ENCODE measurements at regions not wholly inside any gene's neighbourhood (a gene's known extent, or its start where the extent isn't known, plus 50 kb on each side); places are given as distances from the start of the nearest gene placed in this dataset.

DNA sequence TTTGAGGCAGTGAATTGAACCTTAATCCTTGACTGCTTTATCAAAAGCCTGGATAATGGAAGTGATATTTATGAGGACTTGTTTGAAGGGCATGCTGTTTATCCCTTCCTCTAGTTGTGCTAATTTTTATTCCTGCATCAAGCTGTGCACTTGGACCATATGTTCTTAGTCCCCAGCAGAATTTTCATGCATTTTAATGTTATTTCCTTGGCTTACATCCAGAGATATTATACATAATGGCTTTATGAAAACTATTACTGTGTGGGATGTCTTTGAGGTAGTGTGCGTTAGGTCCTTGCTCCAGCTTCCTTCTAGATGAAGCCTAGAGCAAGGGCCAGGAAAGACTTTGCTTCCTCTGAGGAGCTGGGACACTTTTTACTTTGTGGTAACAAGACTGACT lies 378.4 kb downstream of the LPIN1 start:
- no peak for TF ChIP-seq POLR2A (IDR thresholded peaks at IDR 0.05)
- TF ChIP-seq, protein P1, sequence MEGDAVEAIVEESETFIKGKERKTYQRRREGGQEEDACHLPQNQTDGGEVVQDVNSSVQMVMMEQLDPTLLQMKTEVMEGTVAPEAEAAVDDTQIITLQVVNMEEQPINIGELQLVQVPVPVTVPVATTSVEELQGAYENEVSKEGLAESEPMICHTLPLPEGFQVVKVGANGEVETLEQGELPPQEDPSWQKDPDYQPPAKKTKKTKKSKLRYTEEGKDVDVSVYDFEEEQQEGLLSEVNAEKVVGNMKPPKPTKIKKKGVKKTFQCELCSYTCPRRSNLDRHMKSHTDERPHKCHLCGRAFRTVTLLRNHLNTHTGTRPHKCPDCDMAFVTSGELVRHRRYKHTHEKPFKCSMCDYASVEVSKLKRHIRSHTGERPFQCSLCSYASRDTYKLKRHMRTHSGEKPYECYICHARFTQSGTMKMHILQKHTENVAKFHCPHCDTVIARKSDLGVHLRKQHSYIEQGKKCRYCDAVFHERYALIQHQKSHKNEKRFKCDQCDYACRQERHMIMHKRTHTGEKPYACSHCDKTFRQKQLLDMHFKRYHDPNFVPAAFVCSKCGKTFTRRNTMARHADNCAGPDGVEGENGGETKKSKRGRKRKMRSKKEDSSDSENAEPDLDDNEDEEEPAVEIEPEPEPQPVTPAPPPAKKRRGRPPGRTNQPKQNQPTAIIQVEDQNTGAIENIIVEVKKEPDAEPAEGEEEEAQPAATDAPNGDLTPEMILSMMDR (IDR thresholded peaks at IDR 0.05) = no peak
